HCT116 (cell line): ENCODE measurements at regions not wholly inside any gene's neighbourhood (a gene's known extent, or its start where the extent isn't known, plus 50 kb on each side); places are given as distances from the start of the nearest gene placed in this dataset.

Experiments
- EZH2 ChIP-seq: fragments of 200-600 bp; sonication (generic); IDR thresholded peaks from 2 replicates; pipeline ENCODE4 v1.6.1; 2017; ENCODE audit warnings: antibody characterized with exemption, mixed run types
- RAD21 ChIP-seq: IDR thresholded peaks from 2 replicates; pipeline ENCODE4 v1.6.1; 2012; ENCODE audit warnings: low read depth, mild to moderate bottlenecking
- SP1 ChIP-seq: IDR thresholded peaks from 2 replicates; pipeline ENCODE4 v1.6.1; 2012; ENCODE audit warnings: low read depth
- TCF7L2 ChIP-seq: IDR thresholded peaks from 2 replicates; pipeline ENCODE4 v1.7.0; 2011; ENCODE audit warnings: borderline replicate concordance, inconsistent platforms; ENCODE audit not compliant: insufficient read depth, insufficient read length; ENCODE audit errors: extremely low read depth
- ZFX ChIP-seq: fragments of 450-650 bp; IDR thresholded peaks from 2 replicates; pipeline ENCODE4 v1.6.1; 2017
- TF ChIP-seq, protein P1 (sequence below), 3 experiments: fragments of 200-600 bp in 1 of 3; sonication (generic) in 1 of 3; IDR thresholded peaks in 2 of 3; conservative IDR thresholded peaks in 1 of 3; 2 replicates each; pipeline ENCODE4 v1.5.1; 2012 to 2017; ENCODE audit warnings: low read depth in 2 of 3, low read length in 2 of 3, antibody characterized with exemption in 1 of 3, borderline replicate concordance in 1 of 3, control low read depth in 1 of 3, mild to moderate bottlenecking in 1 of 3, mixed read lengths in 1 of 3, mixed run types in 1 of 3, moderate library complexity in 1 of 3; ENCODE audit not compliant: insufficient read depth in 1 of 3
- TF ChIP-seq, protein P2 (sequence below): IDR thresholded peaks from 2 replicates; pipeline ENCODE4 v1.6.1; 2011; ENCODE audit warnings: mild to moderate bottlenecking, low read length, moderate library complexity; ENCODE audit not compliant: insufficient replicate concordance; ENCODE audit errors: extremely low read depth
- TF ChIP-seq, protein P3 (sequence below): IDR thresholded peaks from 2 replicates; pipeline ENCODE4 v1.6.1; 2012; ENCODE audit warnings: low read depth

DNA sequence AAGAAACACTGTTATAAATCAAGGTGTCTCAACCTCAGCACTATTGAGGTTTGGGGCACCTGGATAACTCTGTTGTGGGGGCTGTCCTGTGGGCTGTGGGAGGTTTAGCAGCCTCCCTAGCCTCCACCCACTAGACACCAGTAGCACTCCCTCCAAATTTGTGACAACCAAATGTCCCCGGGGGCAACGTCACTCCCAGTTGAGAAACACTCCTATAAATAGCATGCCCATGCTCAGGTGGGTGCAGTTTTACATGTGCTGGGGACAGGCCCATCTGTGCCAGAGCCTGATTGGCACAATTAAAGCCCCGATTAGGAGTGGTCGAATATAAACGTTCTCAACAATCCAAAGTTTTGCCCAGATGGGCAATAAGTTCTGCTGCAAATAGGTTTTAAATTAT lies 78.9 kb downstream of the FAM50B start:
- TF ChIP-seq, protein P1, sequence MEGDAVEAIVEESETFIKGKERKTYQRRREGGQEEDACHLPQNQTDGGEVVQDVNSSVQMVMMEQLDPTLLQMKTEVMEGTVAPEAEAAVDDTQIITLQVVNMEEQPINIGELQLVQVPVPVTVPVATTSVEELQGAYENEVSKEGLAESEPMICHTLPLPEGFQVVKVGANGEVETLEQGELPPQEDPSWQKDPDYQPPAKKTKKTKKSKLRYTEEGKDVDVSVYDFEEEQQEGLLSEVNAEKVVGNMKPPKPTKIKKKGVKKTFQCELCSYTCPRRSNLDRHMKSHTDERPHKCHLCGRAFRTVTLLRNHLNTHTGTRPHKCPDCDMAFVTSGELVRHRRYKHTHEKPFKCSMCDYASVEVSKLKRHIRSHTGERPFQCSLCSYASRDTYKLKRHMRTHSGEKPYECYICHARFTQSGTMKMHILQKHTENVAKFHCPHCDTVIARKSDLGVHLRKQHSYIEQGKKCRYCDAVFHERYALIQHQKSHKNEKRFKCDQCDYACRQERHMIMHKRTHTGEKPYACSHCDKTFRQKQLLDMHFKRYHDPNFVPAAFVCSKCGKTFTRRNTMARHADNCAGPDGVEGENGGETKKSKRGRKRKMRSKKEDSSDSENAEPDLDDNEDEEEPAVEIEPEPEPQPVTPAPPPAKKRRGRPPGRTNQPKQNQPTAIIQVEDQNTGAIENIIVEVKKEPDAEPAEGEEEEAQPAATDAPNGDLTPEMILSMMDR (IDR thresholded peaks at IDR 0.05 in 2 of 3, conservative IDR thresholded peaks at IDR 0.05 in 1 of 3; ENCODE audit: borderline replicate concordance in 1 of 3, insufficient read depth in 1 of 3, low read depth in 2 of 3, low read length in 2 of 3) = no peak
- TF ChIP-seq SP1 = no peak
- no peak for TF ChIP-seq ZFX
- no peak for TF ChIP-seq TCF7L2
- no peak for TF ChIP-seq RAD21
- TF ChIP-seq, protein P2, sequence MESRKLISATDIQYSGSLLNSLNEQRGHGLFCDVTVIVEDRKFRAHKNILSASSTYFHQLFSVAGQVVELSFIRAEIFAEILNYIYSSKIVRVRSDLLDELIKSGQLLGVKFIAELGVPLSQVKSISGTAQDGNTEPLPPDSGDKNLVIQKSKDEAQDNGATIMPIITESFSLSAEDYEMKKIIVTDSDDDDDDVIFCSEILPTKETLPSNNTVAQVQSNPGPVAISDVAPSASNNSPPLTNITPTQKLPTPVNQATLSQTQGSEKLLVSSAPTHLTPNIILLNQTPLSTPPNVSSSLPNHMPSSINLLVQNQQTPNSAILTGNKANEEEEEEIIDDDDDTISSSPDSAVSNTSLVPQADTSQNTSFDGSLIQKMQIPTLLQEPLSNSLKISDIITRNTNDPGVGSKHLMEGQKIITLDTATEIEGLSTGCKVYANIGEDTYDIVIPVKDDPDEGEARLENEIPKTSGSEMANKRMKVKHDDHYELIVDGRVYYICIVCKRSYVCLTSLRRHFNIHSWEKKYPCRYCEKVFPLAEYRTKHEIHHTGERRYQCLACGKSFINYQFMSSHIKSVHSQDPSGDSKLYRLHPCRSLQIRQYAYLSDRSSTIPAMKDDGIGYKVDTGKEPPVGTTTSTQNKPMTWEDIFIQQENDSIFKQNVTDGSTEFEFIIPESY = no peak
- no peak for TF ChIP-seq EZH2
- TF ChIP-seq, protein P3, sequence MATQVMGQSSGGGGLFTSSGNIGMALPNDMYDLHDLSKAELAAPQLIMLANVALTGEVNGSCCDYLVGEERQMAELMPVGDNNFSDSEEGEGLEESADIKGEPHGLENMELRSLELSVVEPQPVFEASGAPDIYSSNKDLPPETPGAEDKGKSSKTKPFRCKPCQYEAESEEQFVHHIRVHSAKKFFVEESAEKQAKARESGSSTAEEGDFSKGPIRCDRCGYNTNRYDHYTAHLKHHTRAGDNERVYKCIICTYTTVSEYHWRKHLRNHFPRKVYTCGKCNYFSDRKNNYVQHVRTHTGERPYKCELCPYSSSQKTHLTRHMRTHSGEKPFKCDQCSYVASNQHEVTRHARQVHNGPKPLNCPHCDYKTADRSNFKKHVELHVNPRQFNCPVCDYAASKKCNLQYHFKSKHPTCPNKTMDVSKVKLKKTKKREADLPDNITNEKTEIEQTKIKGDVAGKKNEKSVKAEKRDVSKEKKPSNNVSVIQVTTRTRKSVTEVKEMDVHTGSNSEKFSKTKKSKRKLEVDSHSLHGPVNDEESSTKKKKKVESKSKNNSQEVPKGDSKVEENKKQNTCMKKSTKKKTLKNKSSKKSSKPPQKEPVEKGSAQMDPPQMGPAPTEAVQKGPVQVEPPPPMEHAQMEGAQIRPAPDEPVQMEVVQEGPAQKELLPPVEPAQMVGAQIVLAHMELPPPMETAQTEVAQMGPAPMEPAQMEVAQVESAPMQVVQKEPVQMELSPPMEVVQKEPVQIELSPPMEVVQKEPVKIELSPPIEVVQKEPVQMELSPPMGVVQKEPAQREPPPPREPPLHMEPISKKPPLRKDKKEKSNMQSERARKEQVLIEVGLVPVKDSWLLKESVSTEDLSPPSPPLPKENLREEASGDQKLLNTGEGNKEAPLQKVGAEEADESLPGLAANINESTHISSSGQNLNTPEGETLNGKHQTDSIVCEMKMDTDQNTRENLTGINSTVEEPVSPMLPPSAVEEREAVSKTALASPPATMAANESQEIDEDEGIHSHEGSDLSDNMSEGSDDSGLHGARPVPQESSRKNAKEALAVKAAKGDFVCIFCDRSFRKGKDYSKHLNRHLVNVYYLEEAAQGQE = no peak
